ENCODE measurements at regions not wholly inside any gene's neighbourhood (a gene's known extent, or its start where the extent isn't known, plus 50 kb on each side); places are given as distances from the start of the nearest gene placed in this dataset.

DNA sequence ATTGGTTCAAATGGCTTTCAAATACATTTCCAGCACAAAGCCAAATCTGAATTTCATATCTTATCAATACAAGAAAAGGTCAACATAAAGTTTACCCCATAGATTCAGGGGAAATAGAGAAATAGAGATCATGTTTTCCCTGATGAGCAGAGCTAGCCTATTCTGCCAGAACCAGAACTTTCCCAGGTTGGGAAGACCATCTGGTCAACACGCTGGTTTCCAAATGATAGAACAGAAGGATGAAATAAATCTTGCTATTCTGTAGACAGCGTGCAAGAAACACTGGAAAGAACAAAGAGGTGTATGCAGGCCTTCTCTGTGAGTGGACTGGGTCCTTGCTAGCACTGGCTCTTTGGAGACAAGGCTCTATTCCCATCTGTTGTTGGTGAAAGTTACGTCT lies 350.6 kb downstream of the NDFIP2 start (continued):
- TF ChIP-seq, protein P1, sequence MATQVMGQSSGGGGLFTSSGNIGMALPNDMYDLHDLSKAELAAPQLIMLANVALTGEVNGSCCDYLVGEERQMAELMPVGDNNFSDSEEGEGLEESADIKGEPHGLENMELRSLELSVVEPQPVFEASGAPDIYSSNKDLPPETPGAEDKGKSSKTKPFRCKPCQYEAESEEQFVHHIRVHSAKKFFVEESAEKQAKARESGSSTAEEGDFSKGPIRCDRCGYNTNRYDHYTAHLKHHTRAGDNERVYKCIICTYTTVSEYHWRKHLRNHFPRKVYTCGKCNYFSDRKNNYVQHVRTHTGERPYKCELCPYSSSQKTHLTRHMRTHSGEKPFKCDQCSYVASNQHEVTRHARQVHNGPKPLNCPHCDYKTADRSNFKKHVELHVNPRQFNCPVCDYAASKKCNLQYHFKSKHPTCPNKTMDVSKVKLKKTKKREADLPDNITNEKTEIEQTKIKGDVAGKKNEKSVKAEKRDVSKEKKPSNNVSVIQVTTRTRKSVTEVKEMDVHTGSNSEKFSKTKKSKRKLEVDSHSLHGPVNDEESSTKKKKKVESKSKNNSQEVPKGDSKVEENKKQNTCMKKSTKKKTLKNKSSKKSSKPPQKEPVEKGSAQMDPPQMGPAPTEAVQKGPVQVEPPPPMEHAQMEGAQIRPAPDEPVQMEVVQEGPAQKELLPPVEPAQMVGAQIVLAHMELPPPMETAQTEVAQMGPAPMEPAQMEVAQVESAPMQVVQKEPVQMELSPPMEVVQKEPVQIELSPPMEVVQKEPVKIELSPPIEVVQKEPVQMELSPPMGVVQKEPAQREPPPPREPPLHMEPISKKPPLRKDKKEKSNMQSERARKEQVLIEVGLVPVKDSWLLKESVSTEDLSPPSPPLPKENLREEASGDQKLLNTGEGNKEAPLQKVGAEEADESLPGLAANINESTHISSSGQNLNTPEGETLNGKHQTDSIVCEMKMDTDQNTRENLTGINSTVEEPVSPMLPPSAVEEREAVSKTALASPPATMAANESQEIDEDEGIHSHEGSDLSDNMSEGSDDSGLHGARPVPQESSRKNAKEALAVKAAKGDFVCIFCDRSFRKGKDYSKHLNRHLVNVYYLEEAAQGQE (IDR thresholded peaks at IDR 0.05; ENCODE audit: unreplicated experiment): no peak
- no peak for TF ChIP-seq EZH2 (IDR thresholded peaks at IDR 0.05; ENCODE audit: low read depth, unreplicated experiment)
- no peak for TF ChIP-seq ETS1 (IDR thresholded peaks at IDR 0.05)
- no peak for TF ChIP-seq NANOG (IDR thresholded peaks at IDR 0.05; ENCODE audit: borderline replicate concordance)

DNA sequence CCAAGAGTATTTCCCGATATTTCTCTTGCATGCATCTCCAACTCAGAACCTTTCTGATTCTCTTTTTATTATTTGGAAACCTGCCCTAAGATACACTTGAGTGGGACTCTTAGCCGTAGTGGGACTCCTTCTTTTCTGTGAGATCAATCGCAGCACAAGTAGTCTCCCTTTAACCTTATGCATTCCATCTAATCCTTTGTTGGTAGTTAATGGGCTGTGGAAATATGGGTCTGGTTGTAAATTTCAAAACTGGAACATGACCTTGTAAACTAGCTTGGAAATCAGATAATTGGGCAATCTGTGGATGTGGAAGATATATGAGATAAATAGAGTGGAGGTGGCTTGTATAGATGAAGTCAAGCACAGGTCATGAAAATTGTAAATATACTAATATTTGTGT lies 350.0 kb downstream of the NDFIP2 start:
- Histone ChIP-seq H3K4me3 (no peak overlapping the region), H3K9me2 (ENCODE audit: insufficient read depth) (peaks cover 11% of the 10 kb centered on the region; the same call in 1 of the 2 replicates), H4K20me1 (replicated peaks; ENCODE audit: insufficient read depth) (no peaks in the 10 kb centered on the region), H3K4me2 (no peak overlapping the region), H3K79me2 (replicated peaks; ENCODE audit: insufficient read depth) (no peaks in the 10 kb centered on the region), H3K27ac (ENCODE audit: low read depth) (no peak overlapping the region), H3F3A (replicated peaks; ENCODE audit: low read depth) (no peaks in the 10 kb centered on the region), H2AFZ (no peak overlapping the region), H3K36me3 (ENCODE audit: insufficient read depth) (no peaks in the 10 kb centered on the region), H3K27me3 (ENCODE audit: insufficient read depth) (no peaks in the 10 kb centered on the region), H3K4me1 (ENCODE audit: insufficient read depth) (no peaks in the 10 kb centered on the region)
- H3K9me3 Mint-ChIP-seq: peaks cover 8% of the 10 kb centered on the region; the same call in 1 of the 3 replicates
- H3K27ac Mint-ChIP-seq: no peak overlapping the region
- H3K4me3 Mint-ChIP-seq: no peak overlapping the region
- no peak for DNase-seq (ENCODE audit: low spot score)
- no peaks in the 10 kb centered on the region for H3K27me3 Mint-ChIP-seq (ENCODE audit: insufficient read depth, low read depth, poor library complexity)
- no peak for ATAC-seq
- H3K4me1 Mint-ChIP-seq: peaks cover 4% of the 10 kb centered on the region; the same call in 2 of the 3 replicates
- TF ChIP-seq JUNB (IDR thresholded peaks at IDR 0.05; ENCODE audit: unreplicated experiment): no peak
- TF ChIP-seq NANOG (IDR thresholded peaks at IDR 0.05; ENCODE audit: borderline replicate concordance): no peak
- TF ChIP-seq CTCF (conservative IDR thresholded peaks at IDR 0.05; ENCODE audit: low read depth in 2 of 2): no peak
- TF ChIP-seq POLR2AphosphoS5 (IDR thresholded peaks at IDR 0.05; ENCODE audit: low read depth): no peak
- TF ChIP-seq EZH2 (IDR thresholded peaks at IDR 0.05; ENCODE audit: low read depth, unreplicated experiment): no peak
- TF ChIP-seq ETS1 (IDR thresholded peaks at IDR 0.05): no peak
- no peaks in the 10 kb centered on the region; the same call in 2 of the 3 replicates for H3K36me3 Mint-ChIP-seq (ENCODE audit: low read depth)

Data from GM23338 (cell line).